Activated naive CD8-positive, alpha-beta T cell treated with anti-CD3 and anti-CD28 coated beads for 36 hours (primary cell): ENCODE measurements at regions not wholly inside any gene's neighbourhood (a gene's known extent, or its start where the extent isn't known, plus 50 kb on each side); places are given as distances from the start of the nearest gene placed in this dataset.
"Not testable (repeated sequence)": the region's sequence is repeated elsewhere in the genome, so short reads cannot be mapped to it uniquely, and the experiment has no call there.

Experiments
- DNase-seq: peaks from one replicate; pipeline ENCODE4 v3.0.0; 2021
- H3K27ac Mint-ChIP-seq: one replicate; pipeline ENCODE4 v1.8.0; 2022; ENCODE audit warnings: mild to moderate bottlenecking, moderate library complexity, mixed read lengths
- H3K27me3 Mint-ChIP-seq: one replicate; pipeline ENCODE4 v1.8.0; 2022; ENCODE audit warnings: mild to moderate bottlenecking, mixed read lengths
- H3K36me3 Mint-ChIP-seq: one replicate; pipeline ENCODE4 v1.8.0; 2021; ENCODE audit warnings: mild to moderate bottlenecking, mixed read lengths
- H3K4me1 Mint-ChIP-seq: one replicate; pipeline ENCODE4 v1.8.0; 2021; ENCODE audit warnings: mixed read lengths
- H3K4me3 Mint-ChIP-seq: one replicate; pipeline ENCODE4 v1.8.0; 2022; ENCODE audit warnings: mild to moderate bottlenecking, moderate library complexity, mixed read lengths
- H3K9me3 Mint-ChIP-seq: one replicate; pipeline ENCODE4 v1.8.0; 2022; ENCODE audit warnings: mixed read lengths

DNA sequence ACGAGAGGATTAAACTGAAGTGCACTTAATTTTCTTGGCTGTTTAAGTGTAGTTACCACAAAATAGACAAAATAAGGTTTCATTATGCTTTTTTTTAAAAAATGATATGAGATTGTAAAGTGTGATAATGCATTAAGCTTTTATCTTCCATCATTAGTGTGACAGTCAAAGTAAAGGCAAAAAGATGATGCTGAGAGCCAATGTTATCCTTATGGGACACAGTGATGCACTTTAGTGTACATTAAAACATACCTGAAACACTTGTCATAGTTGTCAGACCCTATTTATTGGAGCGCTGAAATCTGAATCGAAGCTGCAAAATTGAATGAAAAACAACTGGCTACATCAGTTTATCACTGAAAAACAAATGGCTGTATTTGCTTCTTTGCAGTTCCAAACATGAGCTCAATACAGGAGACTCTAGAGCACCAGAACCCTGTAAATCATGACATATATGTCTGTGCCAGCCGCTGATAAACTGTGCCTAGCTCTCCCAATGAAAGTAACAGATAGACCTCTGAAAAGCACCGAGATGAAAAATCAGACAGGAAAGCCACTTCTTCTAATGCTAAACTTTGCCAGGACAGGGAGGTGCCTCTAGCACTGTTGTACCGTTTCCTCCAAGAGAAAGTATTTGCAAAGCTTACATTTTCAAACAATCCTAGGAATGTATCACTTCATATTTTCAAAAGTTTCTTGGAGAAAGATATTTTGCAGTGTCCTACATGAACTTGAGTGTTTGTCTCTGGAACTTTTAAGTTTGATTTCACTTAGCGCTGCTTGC is 120.7 kb upstream of the TMPRSS15 start:
- H3K4me3 Mint-ChIP-seq: no peak overlapping the region
- no peak for DNase-seq
- no peaks in the 10 kb centered on the region for H3K36me3 Mint-ChIP-seq
- H3K27me3 Mint-ChIP-seq: no peaks in the 10 kb centered on the region
- H3K27ac Mint-ChIP-seq: no peak overlapping the region
- no peaks in the 10 kb centered on the region for H3K9me3 Mint-ChIP-seq
- H3K4me1 Mint-ChIP-seq: no peaks in the 10 kb centered on the region

GRCh38 chr21:18529254-18529653 is 125.7 kb upstream of the TMPRSS15 start:
- H3K4me3 Mint-ChIP-seq: no peak overlapping the region
- DNase-seq: no peak
- no peaks in the 10 kb centered on the region for H3K27me3 Mint-ChIP-seq
- no peaks in the 10 kb centered on the region for H3K36me3 Mint-ChIP-seq
- H3K9me3 Mint-ChIP-seq: no peaks in the 10 kb centered on the region
- H3K27ac Mint-ChIP-seq: no peak overlapping the region
- no peaks in the 10 kb centered on the region for H3K4me1 Mint-ChIP-seq

- Mint-ChIP-seq H3K4me1 (no peaks in the 10 kb centered on the region), H3K27ac (no peak overlapping the region), H3K4me3 (no peak overlapping the region), H3K27me3 (no peaks in the 10 kb centered on the region), H3K9me3 (peaks cover under 1% of the 10 kb centered on the region), H3K36me3 (no peaks in the 10 kb centered on the region)
- DNase-seq: no peak
Observed at GRCh38 chr21:18542081-18542480, 138.5 kb upstream of the TMPRSS15 start.

- Mint-ChIP-seq H3K36me3 (no peaks in the 10 kb centered on the region), H3K4me1 (no peaks in the 10 kb centered on the region), H3K9me3 (no peaks in the 10 kb centered on the region), H3K27ac (no peak overlapping the region), H3K4me3 (no peak overlapping the region), H3K27me3 (no peaks in the 10 kb centered on the region)
- DNase-seq: no peak
Observed at GRCh38 chr21:18545908-18546307, 142.3 kb upstream of the TMPRSS15 start.

GRCh38 chr21:18547347-18547746 is 143.8 kb upstream of the TMPRSS15 start:
- Mint-ChIP-seq H3K4me1 (no peaks in the 10 kb centered on the region), H3K4me3 (no peak overlapping the region), H3K27me3 (no peaks in the 10 kb centered on the region), H3K36me3 (no peaks in the 10 kb centered on the region), H3K9me3 (no peaks in the 10 kb centered on the region), H3K27ac (no peak overlapping the region)
- no peak for DNase-seq

DNA sequence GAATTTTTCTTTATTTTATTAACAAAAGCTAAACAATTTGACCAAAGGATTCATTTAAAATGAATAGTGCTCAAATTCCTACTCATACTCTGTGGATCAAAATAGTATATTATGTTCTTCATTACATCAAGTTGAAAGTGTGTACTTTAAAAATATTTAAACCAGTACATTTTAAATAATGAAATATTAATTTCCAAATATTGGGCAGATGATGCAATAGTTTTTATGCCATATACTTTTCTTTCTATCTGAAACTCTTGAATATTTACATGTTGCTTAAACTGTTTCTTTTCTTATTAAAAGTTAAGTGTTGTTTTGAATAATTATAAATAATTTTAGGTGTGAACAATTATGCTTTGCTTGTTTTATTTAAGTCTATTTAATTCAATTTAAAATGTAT is 144.7 kb upstream of the TMPRSS15 start:
- Mint-ChIP-seq H3K27me3 (no peaks in the 10 kb centered on the region), H3K4me1 (no peaks in the 10 kb centered on the region), H3K9me3 (no peaks in the 10 kb centered on the region), H3K36me3 (no peaks in the 10 kb centered on the region), H3K27ac (no peak overlapping the region), H3K4me3 (no peak overlapping the region)
- DNase-seq: no peak

DNA sequence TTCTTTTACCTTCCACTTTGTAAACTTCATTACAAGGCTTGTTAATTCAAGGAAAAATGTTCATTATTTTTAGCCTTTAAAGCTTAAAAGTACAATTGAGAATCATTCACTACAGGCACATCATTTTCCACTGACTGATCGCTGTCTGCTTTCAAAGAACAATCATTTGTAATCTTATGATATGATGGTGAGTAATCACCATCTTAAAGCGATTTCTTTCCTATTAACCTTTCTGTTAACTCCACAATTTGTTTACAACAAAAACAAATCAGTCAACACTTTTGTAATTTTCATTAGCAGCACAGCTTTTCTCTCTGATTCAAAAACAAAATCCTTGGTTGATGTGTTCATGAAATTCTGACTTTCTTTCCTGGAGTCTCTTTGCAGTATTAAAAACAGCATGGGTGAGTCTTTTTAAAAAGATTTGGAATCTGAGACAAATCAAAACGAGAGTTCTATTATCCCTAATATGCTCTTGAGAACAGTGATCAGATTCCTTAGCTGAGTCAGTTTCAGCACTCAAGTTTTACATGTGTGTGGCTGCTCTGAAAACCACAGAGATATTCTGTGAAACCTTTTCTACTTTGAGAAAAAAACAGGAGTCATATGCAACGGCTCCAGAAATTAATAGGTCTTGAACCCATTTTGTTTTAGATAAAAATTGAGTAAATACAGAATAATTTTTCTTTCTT is 145.8 kb upstream of the TMPRSS15 start:
- no peak overlapping the region for H3K4me3 Mint-ChIP-seq
- no peaks in the 10 kb centered on the region for H3K27me3 Mint-ChIP-seq
- DNase-seq: no peak
- H3K36me3 Mint-ChIP-seq: no peaks in the 10 kb centered on the region
- no peak overlapping the region for H3K27ac Mint-ChIP-seq
- H3K4me1 Mint-ChIP-seq: no peaks in the 10 kb centered on the region
- no peaks in the 10 kb centered on the region for H3K9me3 Mint-ChIP-seq

- no peak overlapping the region for H3K27ac Mint-ChIP-seq
- H3K36me3 Mint-ChIP-seq: no peaks in the 10 kb centered on the region
- no peak overlapping the region for H3K4me3 Mint-ChIP-seq
- no peak for DNase-seq
- H3K4me1 Mint-ChIP-seq: no peaks in the 10 kb centered on the region
- no peaks in the 10 kb centered on the region for H3K9me3 Mint-ChIP-seq
- no peaks in the 10 kb centered on the region for H3K27me3 Mint-ChIP-seq
Observed at GRCh38 chr21:18550361-18550760, 146.8 kb upstream of the TMPRSS15 start.

- Mint-ChIP-seq H3K4me1 (no peaks in the 10 kb centered on the region), H3K4me3 (no peak overlapping the region), H3K27me3 (no peaks in the 10 kb centered on the region), H3K27ac (no peak overlapping the region), H3K36me3 (no peaks in the 10 kb centered on the region), H3K9me3 (no peaks in the 10 kb centered on the region)
- no peak for DNase-seq
Observed at GRCh38 chr21:18553786-18554185, 150.2 kb upstream of the TMPRSS15 start.

DNA sequence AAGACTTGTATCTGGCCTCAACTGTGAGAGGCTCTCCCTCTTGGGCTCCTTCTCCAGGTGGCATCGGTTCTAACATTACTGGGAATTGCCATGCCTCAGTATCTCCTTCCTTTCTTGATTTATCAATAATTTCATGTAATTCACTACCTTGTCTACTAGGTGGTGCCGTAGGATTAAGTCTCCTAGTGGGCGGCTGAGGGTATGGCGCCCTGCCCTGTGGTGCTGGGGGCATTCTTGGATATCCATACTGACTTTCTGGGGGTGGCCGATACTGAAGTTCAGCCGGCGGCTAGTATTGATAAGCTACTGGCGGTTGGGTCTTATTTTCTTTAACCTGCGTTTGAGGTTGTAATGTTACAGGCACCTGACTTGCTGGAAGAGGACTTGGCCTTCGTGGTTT is 164.2 kb upstream of the TMPRSS15 start:
- H3K27ac Mint-ChIP-seq, H3K36me3 Mint-ChIP-seq, H3K27me3 Mint-ChIP-seq, DNase-seq, H3K4me1 Mint-ChIP-seq, H3K9me3 Mint-ChIP-seq, H3K4me3 Mint-ChIP-seq: not testable (repeated sequence)

DNA sequence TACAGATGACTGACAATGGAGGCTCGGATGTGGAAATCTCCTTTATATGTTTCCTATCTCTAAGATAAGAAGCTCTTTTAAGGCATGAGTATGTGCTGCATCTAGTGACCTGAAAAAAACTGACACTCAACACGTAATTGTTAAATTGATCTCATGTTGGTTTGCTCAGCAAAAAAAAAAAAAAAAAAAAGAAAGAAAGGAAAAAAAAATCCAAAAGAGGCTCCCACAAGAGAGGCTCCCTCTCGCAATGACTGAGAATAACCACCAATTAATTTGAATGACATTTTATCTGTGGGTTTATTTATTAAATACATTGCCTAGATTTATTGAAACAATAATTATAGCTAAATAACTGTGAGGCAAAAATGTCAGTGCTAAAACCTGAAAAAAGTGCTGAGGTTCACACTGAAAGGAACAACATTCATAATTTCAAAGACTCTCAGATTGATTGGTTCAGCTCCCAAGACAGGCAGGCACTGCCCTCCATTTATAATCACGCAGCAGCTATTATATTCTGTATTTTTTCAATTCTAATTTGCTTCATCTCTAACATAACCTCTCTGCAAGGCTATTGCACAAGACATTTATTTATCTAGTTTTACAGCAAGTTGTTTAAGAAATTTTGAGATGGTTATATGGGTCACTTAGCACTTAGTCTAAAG is 184.5 kb upstream of the TMPRSS15 start:
- Mint-ChIP-seq H3K9me3 (no peaks in the 10 kb centered on the region), H3K27ac (no peak overlapping the region), H3K27me3 (no peaks in the 10 kb centered on the region), H3K4me3 (no peak overlapping the region), H3K36me3 (no peaks in the 10 kb centered on the region), H3K4me1 (no peaks in the 10 kb centered on the region)
- no peak for DNase-seq

DNA sequence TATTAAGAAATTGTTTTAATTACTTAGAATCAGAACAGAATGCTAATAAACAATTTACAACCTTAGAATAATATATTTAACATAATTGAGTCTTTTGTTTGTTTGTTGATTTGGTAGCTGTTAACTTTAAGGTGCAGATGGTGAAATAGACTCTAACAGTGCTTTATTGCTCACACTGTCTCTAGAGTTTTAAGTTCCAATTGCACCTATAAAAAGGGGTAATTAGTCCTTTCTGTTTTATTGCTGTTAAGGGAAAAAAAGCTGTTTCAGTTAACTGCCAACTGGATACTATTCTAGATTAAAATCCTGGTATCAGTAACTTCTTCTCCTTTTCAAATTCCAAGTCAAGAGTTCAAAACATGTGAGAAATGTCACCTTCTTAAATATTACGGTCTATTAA is 197.6 kb upstream of the TMPRSS15 start:
- Mint-ChIP-seq H3K9me3 (no peaks in the 10 kb centered on the region), H3K27me3 (no peaks in the 10 kb centered on the region), H3K27ac (no peak overlapping the region), H3K4me3 (no peak overlapping the region), H3K36me3 (no peaks in the 10 kb centered on the region), H3K4me1 (no peaks in the 10 kb centered on the region)
- DNase-seq: no peak

- Mint-ChIP-seq H3K27me3 (no peaks in the 10 kb centered on the region), H3K9me3 (no peaks in the 10 kb centered on the region), H3K4me3 (no peak overlapping the region), H3K27ac (no peak overlapping the region), H3K36me3 (no peaks in the 10 kb centered on the region), H3K4me1 (no peaks in the 10 kb centered on the region)
- no peak for DNase-seq
Observed at GRCh38 chr21:18602711-18603110, 199.1 kb upstream of the TMPRSS15 start.

GRCh38 chr21:18603261-18603660 is 199.7 kb upstream of the TMPRSS15 start:
- Mint-ChIP-seq H3K36me3 (no peaks in the 10 kb centered on the region), H3K4me3 (no peak overlapping the region), H3K27ac (no peak overlapping the region), H3K27me3 (no peaks in the 10 kb centered on the region), H3K9me3 (no peaks in the 10 kb centered on the region), H3K4me1 (no peaks in the 10 kb centered on the region)
- no peak for DNase-seq

DNA sequence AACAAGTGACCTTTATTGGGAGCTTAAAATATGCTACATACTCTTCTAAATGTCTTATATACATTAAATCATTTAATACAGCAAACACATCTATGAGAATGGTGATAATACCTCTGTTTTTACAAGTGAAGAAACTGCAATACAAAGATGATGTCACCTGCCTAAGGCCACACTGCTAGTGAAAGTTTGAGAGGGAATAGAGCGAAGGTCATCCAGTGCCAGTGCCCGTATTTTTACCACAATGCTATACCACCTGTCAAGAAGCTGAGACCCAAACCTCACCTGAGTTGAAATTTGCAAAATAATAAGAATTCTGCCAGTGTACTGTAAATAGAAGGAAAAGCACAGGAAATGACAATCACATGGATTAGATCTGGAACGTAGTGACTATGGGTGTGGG is 200.4 kb upstream of the TMPRSS15 start:
- no peaks in the 10 kb centered on the region for H3K9me3 Mint-ChIP-seq
- no peaks in the 10 kb centered on the region for H3K36me3 Mint-ChIP-seq
- H3K27me3 Mint-ChIP-seq: no peaks in the 10 kb centered on the region
- DNase-seq: no peak
- H3K27ac Mint-ChIP-seq: no peak overlapping the region
- H3K4me3 Mint-ChIP-seq: no peak overlapping the region
- no peaks in the 10 kb centered on the region for H3K4me1 Mint-ChIP-seq

DNA sequence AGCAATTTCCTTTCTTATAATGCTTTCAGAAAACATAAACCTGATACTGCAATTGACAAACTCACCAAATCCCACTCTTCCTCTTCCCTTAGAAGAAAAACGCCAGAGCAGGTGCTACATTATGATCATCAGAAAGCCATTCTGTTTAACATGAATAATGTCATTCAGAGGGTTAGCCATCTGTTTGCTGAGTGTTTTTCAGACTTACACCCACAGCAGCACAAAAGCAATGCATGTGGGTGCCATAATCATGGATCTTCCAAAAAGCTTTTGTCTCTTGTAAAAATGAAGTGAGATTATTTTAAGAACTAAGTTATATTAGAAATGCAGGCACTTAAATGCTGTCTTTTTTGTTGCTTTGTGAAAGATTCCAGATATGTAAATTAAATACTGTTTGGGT is 204.6 kb upstream of the TMPRSS15 start:
- no peak overlapping the region for H3K4me3 Mint-ChIP-seq
- DNase-seq: no peak
- H3K27me3 Mint-ChIP-seq: no peaks in the 10 kb centered on the region
- H3K4me1 Mint-ChIP-seq: no peaks in the 10 kb centered on the region
- no peaks in the 10 kb centered on the region for H3K36me3 Mint-ChIP-seq
- no peak overlapping the region for H3K27ac Mint-ChIP-seq
- H3K9me3 Mint-ChIP-seq: no peaks in the 10 kb centered on the region
